CD4-positive, alpha-beta T cell (primary cell): ENCODE measurements at regions not wholly inside any gene's neighbourhood (a gene's known extent, or its start where the extent isn't known, plus 50 kb on each side); places are given as distances from the start of the nearest gene placed in this dataset.
A peak's percentile ranks its signal among the peaks of the same experiment; 100 is the strongest.

ENCODE experiments used
- ATAC-seq: fragments of 200-7000 bp; cut with Tn5 transposase; one replicate; pipeline ENCODE4 v1.10.0; 2022; ENCODE audit warnings: mild to moderate bottlenecking; ENCODE audit not compliant: poor library complexity
- CTCF ChIA-PET: fragments of 350-600 bp; sonication (Branson Sonifier 250); formaldehyde crosslinking; loops from one replicate; lab custom pipeline; 2021; ENCODE audit warnings: antibody characterized with exemption, inconsistent platforms; lab: Charles Lee
- POLR2A ChIA-PET: fragments of 350-600 bp; sonication (Branson Sonifier 250); formaldehyde crosslinking; loops from one replicate; lab custom pipeline; 2021; ENCODE audit warnings: antibody characterized with exemption, inconsistent platforms; lab: Charles Lee
- DNase-seq, 14 experiments: peaks; one replicate each; pipeline ENCODE4 v3.0.0-alpha.2; 2013 to 2020; ENCODE audit warnings: mixed read lengths in 2 of 14
- H3K27ac ChIP-seq, 2 donors: one replicate each; pipeline versions ENCODE4 v1.5.1 to v1.7.0; 2013; ENCODE audit warnings: low read length in 2 of 2, low read depth in 1 of 2, mild to moderate bottlenecking in 1 of 2
- H3K27me3 ChIP-seq, 2 experiments: 1 replicate in 1 of 2; 2 replicates in 1 of 2; pipeline versions ENCODE4 v1.6.1 to v1.7.0; 2013; ENCODE audit warnings: low read length in 2 of 2, control low read depth in 1 of 2, mild to moderate bottlenecking in 1 of 2, moderate library complexity in 1 of 2; ENCODE audit not compliant: insufficient read depth in 2 of 2, control insufficient read depth in 1 of 2
- H3K36me3 ChIP-seq: one replicate; pipeline ENCODE4 v1.6.1; 2013; ENCODE audit warnings: low read length, control low read depth; ENCODE audit not compliant: insufficient read depth
- H3K4me1 ChIP-seq: one replicate; pipeline ENCODE4 v1.6.1; 2013; ENCODE audit warnings: low read length, control low read depth; ENCODE audit not compliant: insufficient read depth
- H3K4me3 ChIP-seq: one replicate; pipeline ENCODE4 v1.5.1; 2013; ENCODE audit warnings: mild to moderate bottlenecking, low read length, moderate library complexity
- H3K9me3 ChIP-seq, 2 experiments: 1 replicate in 1 of 2; 2 replicates in 1 of 2; pipeline versions ENCODE4 v1.6.1 to v1.7.0; 2013; ENCODE audit warnings: low read length in 2 of 2, mild to moderate bottlenecking in 2 of 2, control low read depth in 1 of 2, moderate library complexity in 1 of 2; ENCODE audit not compliant: control insufficient read depth in 1 of 2, insufficient read depth in 1 of 2
- H3K27ac Mint-ChIP-seq: one replicate; pipeline ENCODE4 v1.8.0; 2020; ENCODE audit warnings: mixed read lengths
- H3K27me3 Mint-ChIP-seq: one replicate; pipeline ENCODE4 v1.8.0; 2021; ENCODE audit warnings: mixed read lengths
- H3K36me3 Mint-ChIP-seq: one replicate; pipeline ENCODE4 v1.8.0; 2021; ENCODE audit warnings: low read depth, mixed read lengths
- H3K4me1 Mint-ChIP-seq: one replicate; pipeline ENCODE4 v1.8.0; 2021; ENCODE audit warnings: low read depth, mixed read lengths
- H3K4me3 Mint-ChIP-seq: one replicate; pipeline ENCODE4 v1.8.0; 2020; ENCODE audit warnings: mild to moderate bottlenecking, mixed read lengths
- H3K9me3 Mint-ChIP-seq: one replicate; pipeline ENCODE4 v1.8.0; 2020; ENCODE audit warnings: mixed read lengths
- intact Hi-C, 2 experiments: fragments of 100-400 bp; cut with DNase I in 1 of 2; cut with micrococcal nuclease in 1 of 2; formaldehyde crosslinking; loops; one replicate each; pipeline versions ENCODE4 v1.15.1 to v1.9.0; 2023 to 2025; cut with DNase I, micrococcal nuclease
- TF ChIP-seq, protein P1 (sequence below): fragments of 200-600 bp; IDR thresholded peaks from one replicate; pipeline ENCODE4 v1.8.0; 2022; ENCODE audit warnings: antibody characterized with exemption, mild to moderate bottlenecking

DNA sequence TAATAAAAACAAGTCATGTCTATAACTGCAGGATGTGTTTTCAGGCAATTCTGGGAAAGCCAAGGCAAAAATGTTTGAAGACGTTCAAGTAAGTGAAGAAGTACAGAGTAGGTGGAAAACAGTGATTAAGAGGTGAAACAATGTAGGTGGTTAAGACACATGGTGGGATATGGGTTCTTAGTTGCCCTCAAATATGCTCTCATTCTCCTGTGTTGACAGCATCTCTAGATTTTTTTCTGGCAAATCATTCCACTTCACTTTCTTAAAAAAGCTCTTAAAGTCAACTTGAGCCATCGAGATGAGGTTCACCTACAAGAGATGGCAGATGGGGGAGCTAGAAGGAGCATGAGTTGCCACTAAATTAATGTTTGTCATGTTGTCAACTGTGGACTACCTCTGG is 1041.0 kb upstream of the CNTN5 start:
- Histone ChIP-seq H3K27me3 (no peaks in the 10 kb centered on the region), H3K27ac (no peak overlapping the region), H3K9me3 (peaks cover 0 to 13% of the 10 kb centered on the region in 2 experiments), H3K4me3 (no peak overlapping the region), H3K4me1 (no peaks in the 10 kb centered on the region), H3K36me3 (no peaks in the 10 kb centered on the region)
- Mint-ChIP-seq H3K4me1 (no peaks in the 10 kb centered on the region), H3K4me3 (no peak overlapping the region), H3K9me3 (peaks cover 12% of the 10 kb centered on the region), H3K27me3 (no peaks in the 10 kb centered on the region), H3K36me3 (no peaks in the 10 kb centered on the region), H3K27ac (no peak overlapping the region)
- DNase-seq (no peak), ATAC-seq (no peak)
- CTCF ChIA-PET, result interaction anchor here (0.6 kb wide), 1 partner anchor 692 kb away, joined by 3 read pairs; no protein-coding TSS in a partner anchor
- POLR2A ChIA-PET, result no interaction called here
- TF ChIP-seq, protein P1, sequence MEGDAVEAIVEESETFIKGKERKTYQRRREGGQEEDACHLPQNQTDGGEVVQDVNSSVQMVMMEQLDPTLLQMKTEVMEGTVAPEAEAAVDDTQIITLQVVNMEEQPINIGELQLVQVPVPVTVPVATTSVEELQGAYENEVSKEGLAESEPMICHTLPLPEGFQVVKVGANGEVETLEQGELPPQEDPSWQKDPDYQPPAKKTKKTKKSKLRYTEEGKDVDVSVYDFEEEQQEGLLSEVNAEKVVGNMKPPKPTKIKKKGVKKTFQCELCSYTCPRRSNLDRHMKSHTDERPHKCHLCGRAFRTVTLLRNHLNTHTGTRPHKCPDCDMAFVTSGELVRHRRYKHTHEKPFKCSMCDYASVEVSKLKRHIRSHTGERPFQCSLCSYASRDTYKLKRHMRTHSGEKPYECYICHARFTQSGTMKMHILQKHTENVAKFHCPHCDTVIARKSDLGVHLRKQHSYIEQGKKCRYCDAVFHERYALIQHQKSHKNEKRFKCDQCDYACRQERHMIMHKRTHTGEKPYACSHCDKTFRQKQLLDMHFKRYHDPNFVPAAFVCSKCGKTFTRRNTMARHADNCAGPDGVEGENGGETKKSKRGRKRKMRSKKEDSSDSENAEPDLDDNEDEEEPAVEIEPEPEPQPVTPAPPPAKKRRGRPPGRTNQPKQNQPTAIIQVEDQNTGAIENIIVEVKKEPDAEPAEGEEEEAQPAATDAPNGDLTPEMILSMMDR, result no peak
- intact Hi-C loops, result no loop called here

DNA sequence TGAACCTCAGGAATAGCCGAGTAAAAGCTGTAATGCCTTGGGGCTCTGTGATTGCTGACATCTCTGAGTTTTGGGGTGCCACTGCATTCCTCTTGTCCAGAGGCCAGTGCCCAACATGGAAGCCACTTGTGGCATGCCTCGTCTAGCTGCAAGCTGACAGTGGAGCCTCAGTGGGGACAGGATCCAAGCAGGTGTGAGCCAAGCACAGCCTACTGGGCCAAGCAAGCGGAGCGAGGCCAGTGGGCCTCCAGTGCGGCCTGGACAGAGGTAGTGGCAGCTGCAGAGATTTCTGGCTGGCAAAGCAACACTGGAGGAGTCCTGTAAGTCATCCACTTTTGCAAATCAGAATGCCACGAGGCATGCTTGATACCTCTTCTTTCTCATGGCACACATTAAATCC is 1038.2 kb upstream of the CNTN5 start:
- Mint-ChIP-seq H3K9me3 (peaks cover 10% of the 10 kb centered on the region), H3K4me3 (no peak overlapping the region), H3K36me3 (no peaks in the 10 kb centered on the region), H3K27ac (no peak overlapping the region), H3K27me3 (no peaks in the 10 kb centered on the region), H3K4me1 (no peaks in the 10 kb centered on the region)
- Histone ChIP-seq H3K27ac (no peak overlapping the region), H3K27me3 (no peaks in the 10 kb centered on the region), H3K4me3 (no peak overlapping the region), H3K4me1 (no peaks in the 10 kb centered on the region), H3K36me3 (no peaks in the 10 kb centered on the region), H3K9me3 (peaks cover 0 to 8% of the 10 kb centered on the region in 2 experiments)
- intact Hi-C loops, result no loop called here
- no peak for ATAC-seq
- DNase-seq, result peak in 1 of 14 experiments; percentile 1
- ChIA-PET POLR2A (no interaction called here), CTCF (no interaction called here)
- TF ChIP-seq, protein P1, result no peak

DNA sequence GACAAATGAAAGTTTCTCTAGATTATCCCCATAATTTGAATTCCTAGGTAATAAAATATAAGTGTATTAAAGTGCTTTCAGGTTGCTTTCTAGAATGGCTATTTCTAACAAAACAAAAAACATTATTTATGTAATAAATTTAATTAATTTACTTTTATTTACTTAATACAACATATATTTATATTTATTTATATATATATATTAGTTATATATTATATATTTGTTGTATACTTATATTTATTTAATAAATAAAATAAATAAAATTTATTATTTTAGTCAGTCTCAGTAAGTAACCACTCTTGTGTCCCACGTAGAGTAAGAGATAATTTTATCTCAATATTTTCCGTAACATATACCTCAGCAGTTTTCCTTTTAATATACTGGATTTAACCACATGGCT is 1031.6 kb upstream of the CNTN5 start:
- no peaks in the 10 kb centered on the region for H3K27me3 Mint-ChIP-seq
- H3K9me3 ChIP-seq, result peaks cover 0 to 4% of the 10 kb centered on the region in 2 experiments
- no peaks in the 10 kb centered on the region for H3K4me1 ChIP-seq
- TF ChIP-seq, protein P1, result no peak
- no peak overlapping the region for H3K4me3 Mint-ChIP-seq
- H3K27me3 ChIP-seq, result no peaks in the 10 kb centered on the region
- intact Hi-C loops, result no loop called here
- DNase-seq (no peak), ATAC-seq (no peak)
- H3K36me3 Mint-ChIP-seq, result no peaks in the 10 kb centered on the region
- H3K27ac ChIP-seq, result no peak overlapping the region
- no peaks in the 10 kb centered on the region for H3K36me3 ChIP-seq
- no peak overlapping the region for H3K27ac Mint-ChIP-seq
- H3K4me3 ChIP-seq, result no peak overlapping the region
- ChIA-PET POLR2A (no interaction called here), CTCF (no interaction called here)
- no peaks in the 10 kb centered on the region for H3K4me1 Mint-ChIP-seq
- peaks cover 13% of the 10 kb centered on the region for H3K9me3 Mint-ChIP-seq
